ENCODE measurements at regions not wholly inside any gene's neighbourhood (a gene's known extent, or its start where the extent isn't known, plus 50 kb on each side); places are given as distances from the start of the nearest gene placed in this dataset.
A peak's percentile ranks its signal among the peaks of the same experiment; 100 is the strongest.

DNA sequence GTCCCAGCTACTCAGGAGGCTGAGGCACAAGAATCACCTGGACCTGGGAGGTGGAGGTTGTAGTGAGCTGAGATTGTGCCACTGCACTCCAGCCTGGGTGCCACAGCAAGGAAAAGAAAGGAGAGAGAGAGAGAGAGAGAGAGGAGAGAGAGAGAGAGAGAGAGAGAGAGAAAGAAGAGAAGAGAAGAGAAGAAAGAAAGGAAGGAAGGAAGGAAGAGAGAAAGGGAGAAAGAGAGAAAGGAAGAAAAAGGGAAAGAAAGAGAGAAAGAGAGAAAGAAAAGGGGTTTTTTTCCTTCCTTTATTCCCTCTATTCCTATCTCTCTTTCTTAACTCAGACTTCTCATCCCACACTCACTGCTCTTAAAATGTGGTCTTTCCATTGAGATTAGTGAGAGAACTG lies 238.7 kb upstream of the PRDM1 start:
- H3K9ac ChIP-seq (ENCODE audit: low read length) = no peak overlapping the region
- H3K27ac Mint-ChIP-seq (ENCODE audit: unreplicated experiment) = no peak overlapping the region
- no peak for FAIRE-seq
- H3K27me3 Mint-ChIP-seq (ENCODE audit: low read depth, unreplicated experiment) = no peaks in the 10 kb centered on the region
- no peaks in the 10 kb centered on the region for H4K20me1 ChIP-seq (ENCODE audit: insufficient read depth, low read length)
- no peak overlapping the region for H3K4me3 Mint-ChIP-seq (ENCODE audit: unreplicated experiment)
- DNase-seq (ENCODE audit: low read depth) = no peak
- H3K4me2 ChIP-seq (ENCODE audit: low read length) = no peak overlapping the region
- TF ChIP-seq EZH2 (IDR thresholded peaks at IDR 0.05; ENCODE audit: insufficient read depth, low read length) (no peak), CTCF (IDR thresholded peaks at IDR 0.05; ENCODE audit: insufficient read depth, low read depth, low read length) (no peak)
- no peaks in the 10 kb centered on the region for H3K9me3 Mint-ChIP-seq (ENCODE audit: unreplicated experiment)
- H3K9me3 ChIP-seq (ENCODE audit: insufficient read depth, low read depth, low read length) = no peaks in the 10 kb centered on the region
- H3K4me1 ChIP-seq (ENCODE audit: insufficient read depth, low read length) = no peaks in the 10 kb centered on the region
- peaks cover 8% of the 10 kb centered on the region for H3K4me1 Mint-ChIP-seq (ENCODE audit: low read depth, unreplicated experiment)
- H3K27me3 ChIP-seq (ENCODE audit: insufficient read depth, low read length) = no peaks in the 10 kb centered on the region
- H3K36me3 ChIP-seq (ENCODE audit: insufficient read depth, low read length) = no peaks in the 10 kb centered on the region
- no peak overlapping the region for H3K4me3 ChIP-seq (ENCODE audit: insufficient read depth, low read depth, low read length)
- H3K79me2 ChIP-seq (ENCODE audit: insufficient read depth, low read length) = no peaks in the 10 kb centered on the region
- H2AFZ ChIP-seq (ENCODE audit: low read depth, low read length) = no peak overlapping the region
- H3K36me3 Mint-ChIP-seq (ENCODE audit: low read depth, unreplicated experiment) = no peaks in the 10 kb centered on the region
- H3K27ac ChIP-seq (ENCODE audit: low read depth, low read length) = no peak overlapping the region

- H3K27ac Mint-ChIP-seq (ENCODE audit: unreplicated experiment) = no peak overlapping the region
- no peak for DNase-seq (ENCODE audit: low read depth)
- H2AFZ ChIP-seq (ENCODE audit: low read depth, low read length) = peak overlapping the region; percentile 20
These were observed 241.8 kb upstream of the PRDM1 start for GRCh38 chr6:105844275-105844883.

More at GRCh38 chr6:105844275-105844883, 241.8 kb upstream of the PRDM1 start:
- Mint-ChIP-seq H3K36me3 (ENCODE audit: low read depth, unreplicated experiment) (no peaks in the 10 kb centered on the region), H3K9me3 (ENCODE audit: unreplicated experiment) (peaks cover 2% of the 10 kb centered on the region), H3K27me3 (ENCODE audit: low read depth, unreplicated experiment) (no peaks in the 10 kb centered on the region), H3K4me1 (ENCODE audit: low read depth, unreplicated experiment) (peaks cover 3% of the 10 kb centered on the region), H3K4me3 (ENCODE audit: unreplicated experiment) (no peak overlapping the region)
- Histone ChIP-seq H3K9me3 (ENCODE audit: insufficient read depth, low read depth, low read length) (no peaks in the 10 kb centered on the region), H3K9ac (ENCODE audit: low read length) (no peak overlapping the region), H4K20me1 (ENCODE audit: insufficient read depth, low read length) (no peaks in the 10 kb centered on the region), H3K27ac (ENCODE audit: low read depth, low read length) (no peak overlapping the region), H3K4me2 (ENCODE audit: low read length) (no peak overlapping the region), H3K4me1 (ENCODE audit: insufficient read depth, low read length) (no peaks in the 10 kb centered on the region), H3K27me3 (ENCODE audit: insufficient read depth, low read length) (no peaks in the 10 kb centered on the region), H3K4me3 (ENCODE audit: insufficient read depth, low read depth, low read length) (no peak overlapping the region), H3K79me2 (ENCODE audit: insufficient read depth, low read length) (no peaks in the 10 kb centered on the region), H3K36me3 (ENCODE audit: insufficient read depth, low read length) (no peaks in the 10 kb centered on the region)
- FAIRE-seq = no peak
- no peak for TF ChIP-seq CTCF (IDR thresholded peaks at IDR 0.05; ENCODE audit: insufficient read depth, low read depth, low read length)
- TF ChIP-seq EZH2 (IDR thresholded peaks at IDR 0.05; ENCODE audit: insufficient read depth, low read length) = no peak
